Fibroblast of the aortic adventitia (primary cell): ENCODE measurements at regions not wholly inside any gene's neighbourhood (a gene's known extent, or its start where the extent isn't known, plus 50 kb on each side); places are given as distances from the start of the nearest gene placed in this dataset.
"Not testable (repeated sequence)": the region's sequence is repeated elsewhere in the genome, so short reads cannot be mapped to it uniquely, and the experiment has no call there.

Experiments used
- DNase-seq: peaks from one replicate; pipeline ENCODE4 v3.0.0-alpha.2; 2010; ENCODE audit warnings: low read depth
- H3K4me3 ChIP-seq: 2 replicates; pipeline ENCODE4 v1.5.1; 2011; ENCODE audit warnings: low read depth, mild to moderate bottlenecking, control low read depth, low read length, moderate library complexity
- TF ChIP-seq, protein P1 (sequence below): IDR thresholded peaks from 2 replicates; pipeline ENCODE4 v1.5.1; 2011; ENCODE audit warnings: mild to moderate bottlenecking, low read length, control low read depth, inconsistent platforms; ENCODE audit not compliant: insufficient read depth

DNA sequence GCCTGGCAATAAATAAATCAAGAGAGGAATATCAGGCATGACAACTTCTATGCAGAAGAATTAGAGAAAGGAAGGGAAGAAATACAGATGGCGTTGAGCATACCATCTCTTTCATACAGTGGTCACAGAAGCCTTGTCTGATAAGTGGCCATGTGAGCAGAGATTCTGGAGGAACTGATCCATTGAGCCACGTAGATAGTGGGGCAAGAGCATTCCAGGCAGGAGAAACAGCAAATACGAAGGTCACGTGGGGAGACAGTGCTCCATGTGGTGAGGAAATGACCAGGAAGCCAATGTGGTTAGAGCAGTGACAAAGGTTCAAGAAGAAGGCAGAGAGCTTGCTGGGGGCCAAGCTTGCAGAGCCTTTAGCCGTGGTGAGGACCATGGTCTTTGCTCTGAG is 226.7 kb upstream of the NOCT start:
- H3K4me3 ChIP-seq, result no peak overlapping the region
- no peak for DNase-seq
- TF ChIP-seq, protein P1, sequence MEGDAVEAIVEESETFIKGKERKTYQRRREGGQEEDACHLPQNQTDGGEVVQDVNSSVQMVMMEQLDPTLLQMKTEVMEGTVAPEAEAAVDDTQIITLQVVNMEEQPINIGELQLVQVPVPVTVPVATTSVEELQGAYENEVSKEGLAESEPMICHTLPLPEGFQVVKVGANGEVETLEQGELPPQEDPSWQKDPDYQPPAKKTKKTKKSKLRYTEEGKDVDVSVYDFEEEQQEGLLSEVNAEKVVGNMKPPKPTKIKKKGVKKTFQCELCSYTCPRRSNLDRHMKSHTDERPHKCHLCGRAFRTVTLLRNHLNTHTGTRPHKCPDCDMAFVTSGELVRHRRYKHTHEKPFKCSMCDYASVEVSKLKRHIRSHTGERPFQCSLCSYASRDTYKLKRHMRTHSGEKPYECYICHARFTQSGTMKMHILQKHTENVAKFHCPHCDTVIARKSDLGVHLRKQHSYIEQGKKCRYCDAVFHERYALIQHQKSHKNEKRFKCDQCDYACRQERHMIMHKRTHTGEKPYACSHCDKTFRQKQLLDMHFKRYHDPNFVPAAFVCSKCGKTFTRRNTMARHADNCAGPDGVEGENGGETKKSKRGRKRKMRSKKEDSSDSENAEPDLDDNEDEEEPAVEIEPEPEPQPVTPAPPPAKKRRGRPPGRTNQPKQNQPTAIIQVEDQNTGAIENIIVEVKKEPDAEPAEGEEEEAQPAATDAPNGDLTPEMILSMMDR, result no peak

GRCh38 chr4:138788267-138788790 is 227.3 kb upstream of the NOCT start:
- TF ChIP-seq, protein P1, result no peak
- DNase-seq, result no peak
- H3K4me3 ChIP-seq, result no peak overlapping the region

GRCh38 chr4:138779761-138780160 is 235.8 kb upstream of the NOCT start:
- H3K4me3 ChIP-seq, DNase-seq: not testable (repeated sequence)

- H3K4me3 ChIP-seq, result no peak overlapping the region
- TF ChIP-seq, protein P1, result no peak
- peak; percentile 2 for DNase-seq
Measured at GRCh38 chr4:138775890-138776289, 239.7 kb upstream of the NOCT start.

DNA sequence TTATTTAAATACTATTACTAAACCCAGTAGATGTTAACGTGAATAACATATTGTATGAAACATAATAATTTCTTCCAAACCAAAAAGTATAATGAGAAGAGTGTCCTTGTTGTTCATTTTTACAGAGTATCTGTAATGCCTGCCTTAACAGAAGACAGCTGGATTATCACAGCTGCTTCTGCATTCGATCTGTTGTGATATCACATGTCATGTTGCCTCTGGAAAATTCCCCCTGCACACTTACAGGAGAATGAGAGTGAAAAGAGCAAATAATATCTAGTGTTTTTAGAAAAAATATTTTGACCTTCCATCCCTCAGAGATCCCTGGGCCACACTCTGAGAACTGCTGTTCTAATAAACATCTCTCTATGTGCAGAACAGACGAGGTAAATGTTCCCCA is 240.1 kb upstream of the NOCT start:
- no peak for DNase-seq
- TF ChIP-seq, protein P1, result no peak
- no peak overlapping the region for H3K4me3 ChIP-seq

GRCh38 chr4:138774940-138775339 is 240.6 kb upstream of the NOCT start:
- TF ChIP-seq, protein P1, result no peak

DNA sequence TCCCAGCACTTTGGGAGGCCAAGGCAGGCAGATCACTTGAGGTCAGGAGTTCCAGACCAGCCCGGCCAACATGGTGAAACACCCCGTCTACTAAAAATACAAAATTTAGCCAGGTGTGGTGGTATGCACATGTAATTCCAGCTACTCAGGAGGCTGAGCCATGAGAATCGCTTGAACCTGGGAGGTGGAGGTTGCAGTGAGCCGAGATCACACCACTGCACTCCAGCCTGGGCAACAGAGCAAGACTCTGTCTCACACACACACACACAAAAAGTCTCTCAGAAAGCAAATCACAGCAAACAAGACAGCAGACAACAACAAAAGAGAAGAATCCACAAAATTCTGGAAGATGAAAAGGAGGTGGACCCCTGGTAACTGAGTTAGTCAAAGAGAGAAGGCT is 241.5 kb upstream of the NOCT start:
- not testable (repeated sequence) for DNase-seq

More at GRCh38 chr4:138774940-138775339, 240.6 kb upstream of the NOCT start:
- DNase-seq, result no peak
- no peak overlapping the region for H3K4me3 ChIP-seq

GRCh38 chr4:138773321-138773720 is 242.3 kb upstream of the NOCT start:
- TF ChIP-seq, protein P1, result no peak
- no peak overlapping the region for H3K4me3 ChIP-seq
- no peak for DNase-seq

More for the DNA sequence above, 241.5 kb upstream of the NOCT start:
- H3K4me3 ChIP-seq, result not testable (repeated sequence)
